HFFc6 (cell line): ENCODE measurements at regions not wholly inside any gene's neighbourhood (a gene's known extent, or its start where the extent isn't known, plus 50 kb on each side); places are given as distances from the start of the nearest gene placed in this dataset.

Experiments
- DNase-seq: peaks from one replicate; pipeline ENCODE4 v3.0.0-alpha.2; 2018
- H3K27ac Mint-ChIP-seq: 2 replicates; pipeline ENCODE4 v1.8.0; 2020; ENCODE audit warnings: mild to moderate bottlenecking, mixed read lengths
- H3K27me3 Mint-ChIP-seq: 2 replicates; pipeline ENCODE4 v1.8.0; 2021; ENCODE audit warnings: mild to moderate bottlenecking, moderate library complexity, mixed read lengths; ENCODE audit not compliant: insufficient read depth
- H3K36me3 Mint-ChIP-seq: 2 replicates; pipeline ENCODE4 v1.8.0; 2021; ENCODE audit warnings: low read depth, mixed read lengths
- H3K4me1 Mint-ChIP-seq: 2 replicates; pipeline ENCODE4 v1.8.0; 2020; ENCODE audit warnings: low read depth, mixed read lengths
- H3K4me3 Mint-ChIP-seq: 2 replicates; pipeline ENCODE4 v1.8.0; 2020; ENCODE audit warnings: mild to moderate bottlenecking, moderate library complexity, mixed read lengths
- H3K9me3 Mint-ChIP-seq: 2 replicates; pipeline ENCODE4 v1.8.0; 2020; ENCODE audit warnings: mild to moderate bottlenecking, mixed read lengths
- CTCF ChIP-seq: fragments of 200-600 bp; sonication (generic); IDR thresholded peaks from 2 replicates; pipeline ENCODE4 v1.5.0; 2021; ENCODE audit warnings: antibody characterized with exemption, mild to moderate bottlenecking

GRCh38 chr5:61919920-61920319 is 386.1 kb upstream of the KIF2A start:
- no peak for DNase-seq
- Mint-ChIP-seq H3K36me3 (no peaks in the 10 kb centered on the region), H3K27ac (no peak overlapping the region), H3K4me1 (no peaks in the 10 kb centered on the region), H3K9me3 (peaks cover 5% of the 10 kb centered on the region), H3K27me3 (no peaks in the 10 kb centered on the region), H3K4me3 (no peak overlapping the region)
- no peak for TF ChIP-seq CTCF

GRCh38 chr5:61924251-61924650 is 381.8 kb upstream of the KIF2A start:
- Mint-ChIP-seq H3K9me3 (peaks cover 7% of the 10 kb centered on the region; the same call in 1 of the 2 replicates), H3K4me3 (no peak overlapping the region), H3K27me3 (no peaks in the 10 kb centered on the region; the same call in none of the 2 replicates), H3K36me3 (no peaks in the 10 kb centered on the region), H3K27ac (no peak overlapping the region), H3K4me1 (no peaks in the 10 kb centered on the region)
- TF ChIP-seq CTCF, result no peak
- DNase-seq, result no peak

- Mint-ChIP-seq H3K27me3 (no peaks in the 10 kb centered on the region; the same call in none of the 2 replicates), H3K9me3 (peaks cover 7% of the 10 kb centered on the region; the same call in 1 of the 2 replicates), H3K27ac (no peak overlapping the region), H3K4me1 (no peaks in the 10 kb centered on the region), H3K4me3 (no peak overlapping the region), H3K36me3 (no peaks in the 10 kb centered on the region)
- no peak for TF ChIP-seq CTCF
- no peak for DNase-seq
Measured at GRCh38 chr5:61926911-61927310, 379.1 kb upstream of the KIF2A start.

- Mint-ChIP-seq H3K27me3 (no peaks in the 10 kb centered on the region; the same call in 1 of the 2 replicates), H3K9me3 (peaks cover 8% of the 10 kb centered on the region; the same call in 1 of the 2 replicates), H3K36me3 (no peaks in the 10 kb centered on the region), H3K4me3 (no peak overlapping the region), H3K27ac (no peak overlapping the region), H3K4me1 (no peaks in the 10 kb centered on the region)
- no peak for DNase-seq
- no peak for TF ChIP-seq CTCF
Measured at GRCh38 chr5:61931236-61931635, 374.8 kb upstream of the KIF2A start.

- TF ChIP-seq CTCF, result peak; percentile 71
- H3K4me1 Mint-ChIP-seq, result no peaks in the 10 kb centered on the region
- no peaks in the 10 kb centered on the region for H3K36me3 Mint-ChIP-seq
- DNase-seq, result peak; percentile 10
- no peak overlapping the region for H3K4me3 Mint-ChIP-seq
- no peak overlapping the region for H3K27ac Mint-ChIP-seq
- no peaks in the 10 kb centered on the region for H3K27me3 Mint-ChIP-seq
- peaks cover 3% of the 10 kb centered on the region for H3K9me3 Mint-ChIP-seq
Measured at GRCh38 chr5:61933787-61934626, 372.0 kb upstream of the KIF2A start.
